ENCODE measurements at regions not wholly inside any gene's neighbourhood (a gene's known extent, or its start where the extent isn't known, plus 50 kb on each side); places are given as distances from the start of the nearest gene placed in this dataset.

Small RNA genes in the stretch of these regions (microRNA-seq; reads per million reads assigned to microRNA genes)
- 0 reads per million in 2 donors for gene MIR4283-2

Small RNA genes in the stretch of these regions (small RNA-seq; reads per million reads assigned to genes)
- gene MIR4283-2: 0 reads per million in 2 experiments
